Cardiac muscle cell (in vitro differentiated cells and primary cell): ENCODE measurements at regions not wholly inside any gene's neighbourhood (a gene's known extent, or its start where the extent isn't known, plus 50 kb on each side); places are given as distances from the start of the nearest gene placed in this dataset.

Source experiments
- DNase-seq, 2 donors: peaks; one replicate each; pipeline versions ENCODE4 v3.0.0 to v3.0.0-alpha.2; 2010 to 2017; ENCODE audit warnings: low read depth in 1 of 2, low spot score in 1 of 2
- H3K27ac ChIP-seq: fragments of 200-600 bp; sonication (generic); 2 replicates; pipeline ENCODE4 v1.5.1; 2016
- H3K27me3 ChIP-seq: fragments of 200-600 bp; sonication (generic); 2 replicates; pipeline ENCODE4 v1.6.0; 2016; ENCODE audit warnings: control low read depth
- H3K36me3 ChIP-seq: fragments of 200-600 bp; sonication (generic); 2 replicates; pipeline ENCODE4 v1.5.1; 2016; ENCODE audit warnings: control low read depth
- H3K4me1 ChIP-seq: fragments of 200-600 bp; sonication (generic); 2 replicates; pipeline ENCODE4 v1.8.1; 2017; ENCODE audit warnings: low read depth, mild to moderate bottlenecking, mixed run types
- H3K4me3 ChIP-seq: fragments of 200-600 bp; sonication (generic); 2 replicates; pipeline ENCODE4 v1.5.1; 2016; ENCODE audit warnings: mild to moderate bottlenecking
- H3K9me3 ChIP-seq: fragments of 200-600 bp; sonication (generic); 2 replicates; pipeline ENCODE4 v1.5.1; 2017; ENCODE audit warnings: low read depth, mild to moderate bottlenecking, control low read depth
- TF ChIP-seq, protein P1 (sequence below): IDR thresholded peaks from 2 replicates; pipeline ENCODE4 v1.5.1; 2012; ENCODE audit warnings: low read depth, mild to moderate bottlenecking, low read length

DNA sequence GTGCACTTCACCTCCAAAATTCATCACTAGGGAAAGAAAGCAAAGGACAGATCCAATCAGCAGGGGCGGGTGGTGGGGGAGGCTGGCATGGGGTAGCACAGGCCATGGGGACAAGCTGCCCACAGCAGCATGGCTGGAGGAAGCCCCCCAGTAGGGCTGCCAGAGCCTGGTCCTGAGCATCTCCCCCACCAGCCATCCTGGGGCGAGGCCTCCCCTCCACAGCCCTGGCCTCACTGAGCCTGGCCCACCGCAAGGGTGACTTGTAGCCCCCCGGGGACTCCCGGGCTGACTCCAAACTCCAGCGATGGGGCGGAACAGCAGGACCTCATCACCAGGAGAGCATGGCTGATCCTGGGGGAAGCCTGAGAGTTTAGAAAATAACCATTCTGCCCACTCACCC, 92.4 kb upstream of the TCERG1L start:
- Histone ChIP-seq H3K27me3 (no peaks in the 10 kb centered on the region), H3K4me1 (no peaks in the 10 kb centered on the region), H3K36me3 (no peaks in the 10 kb centered on the region), H3K27ac (no peak overlapping the region), H3K9me3 (no peaks in the 10 kb centered on the region), H3K4me3 (no peak overlapping the region)
- DNase-seq, result no peak
- TF ChIP-seq, protein P1, sequence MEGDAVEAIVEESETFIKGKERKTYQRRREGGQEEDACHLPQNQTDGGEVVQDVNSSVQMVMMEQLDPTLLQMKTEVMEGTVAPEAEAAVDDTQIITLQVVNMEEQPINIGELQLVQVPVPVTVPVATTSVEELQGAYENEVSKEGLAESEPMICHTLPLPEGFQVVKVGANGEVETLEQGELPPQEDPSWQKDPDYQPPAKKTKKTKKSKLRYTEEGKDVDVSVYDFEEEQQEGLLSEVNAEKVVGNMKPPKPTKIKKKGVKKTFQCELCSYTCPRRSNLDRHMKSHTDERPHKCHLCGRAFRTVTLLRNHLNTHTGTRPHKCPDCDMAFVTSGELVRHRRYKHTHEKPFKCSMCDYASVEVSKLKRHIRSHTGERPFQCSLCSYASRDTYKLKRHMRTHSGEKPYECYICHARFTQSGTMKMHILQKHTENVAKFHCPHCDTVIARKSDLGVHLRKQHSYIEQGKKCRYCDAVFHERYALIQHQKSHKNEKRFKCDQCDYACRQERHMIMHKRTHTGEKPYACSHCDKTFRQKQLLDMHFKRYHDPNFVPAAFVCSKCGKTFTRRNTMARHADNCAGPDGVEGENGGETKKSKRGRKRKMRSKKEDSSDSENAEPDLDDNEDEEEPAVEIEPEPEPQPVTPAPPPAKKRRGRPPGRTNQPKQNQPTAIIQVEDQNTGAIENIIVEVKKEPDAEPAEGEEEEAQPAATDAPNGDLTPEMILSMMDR, result no peak

DNA sequence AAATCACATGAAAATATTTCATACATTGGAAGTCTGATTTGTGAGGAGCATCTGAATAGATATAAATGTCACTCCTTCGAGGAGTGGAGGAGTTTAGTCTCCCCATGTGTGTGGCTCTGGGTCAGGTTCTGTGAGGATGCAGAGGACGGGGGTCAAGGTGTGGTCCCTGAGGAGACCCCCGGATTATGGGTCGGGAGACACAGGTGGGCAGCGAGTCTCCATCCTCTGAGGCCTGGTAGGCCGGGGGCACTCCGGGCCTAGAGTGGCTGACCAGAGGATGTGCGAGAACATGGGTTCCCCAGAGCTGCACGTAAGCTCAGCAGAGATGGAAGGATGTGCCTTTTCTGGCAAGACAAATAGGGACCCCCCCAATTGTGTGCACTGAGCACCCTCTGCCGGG, 93.4 kb upstream of the TCERG1L start:
- Histone ChIP-seq H3K27me3 (no peaks in the 10 kb centered on the region), H3K4me3 (no peak overlapping the region), H3K27ac (no peak overlapping the region), H3K9me3 (no peaks in the 10 kb centered on the region), H3K36me3 (no peaks in the 10 kb centered on the region), H3K4me1 (no peaks in the 10 kb centered on the region)
- DNase-seq, result no peak
- TF ChIP-seq, protein P1, result no peak

DNA sequence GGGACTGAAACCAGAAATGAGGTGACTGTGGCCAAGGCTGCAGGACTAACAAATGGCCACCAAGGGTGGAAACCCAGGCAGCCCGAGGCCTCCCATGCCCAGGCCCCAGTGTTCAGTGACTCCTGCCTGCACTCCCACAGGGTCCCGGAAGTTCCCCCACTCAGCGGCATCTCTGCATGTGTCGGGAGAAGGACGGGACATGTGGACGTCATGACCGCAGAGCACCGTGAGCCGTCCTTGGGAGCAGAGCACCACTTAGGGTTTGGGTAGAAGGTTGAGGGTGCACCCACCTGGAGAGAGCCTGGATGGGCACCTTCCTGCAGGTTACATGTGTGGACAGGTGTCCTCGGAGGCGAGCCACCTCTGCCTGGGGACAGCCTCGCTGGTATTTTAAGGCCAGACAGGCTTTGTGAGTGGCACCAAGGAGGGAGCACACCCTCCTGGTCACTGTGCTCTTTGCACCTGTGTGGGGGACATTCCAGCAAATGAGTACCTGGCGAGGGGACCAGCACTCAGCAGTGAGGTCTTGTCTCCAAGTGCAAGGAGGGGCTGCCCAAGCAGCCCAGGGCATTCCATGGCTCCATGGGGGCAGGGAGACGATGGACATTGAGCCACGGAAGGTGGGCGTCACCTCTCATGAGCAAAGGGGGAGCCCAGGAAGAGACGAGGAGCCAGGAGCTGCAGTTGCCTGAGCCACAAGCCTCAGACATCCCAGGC, 95.3 kb upstream of the TCERG1L start:
- DNase-seq, result no peak
- Histone ChIP-seq H3K36me3 (no peaks in the 10 kb centered on the region), H3K27me3 (no peaks in the 10 kb centered on the region), H3K27ac (no peak overlapping the region), H3K9me3 (no peaks in the 10 kb centered on the region), H3K4me1 (no peaks in the 10 kb centered on the region), H3K4me3 (no peak overlapping the region)
- TF ChIP-seq, protein P1, result no peak

DNA sequence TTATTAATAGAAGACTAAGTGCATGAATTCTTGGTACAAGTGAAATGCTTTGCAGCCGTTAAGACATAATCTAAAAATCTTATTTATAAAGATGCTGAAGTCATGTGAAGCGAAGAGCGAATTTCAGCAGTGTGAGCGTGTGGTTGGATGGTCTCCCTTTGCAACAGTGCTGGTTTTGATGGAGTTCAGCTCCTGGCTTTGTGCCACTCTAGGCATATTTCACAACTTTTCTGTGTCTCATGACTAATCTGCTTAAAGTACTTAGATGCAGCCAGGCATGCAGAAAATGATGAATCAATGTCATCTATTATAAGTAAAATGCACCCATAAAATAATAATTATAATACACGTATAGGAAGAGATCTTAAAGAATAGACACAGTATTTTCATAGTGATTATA, 107.2 kb upstream of the TCERG1L start:
- no peaks in the 10 kb centered on the region for H3K4me1 ChIP-seq
- no peak overlapping the region for H3K27ac ChIP-seq
- no peak for DNase-seq
- TF ChIP-seq, protein P1, result no peak
- H3K9me3 ChIP-seq, result no peaks in the 10 kb centered on the region
- no peak overlapping the region for H3K4me3 ChIP-seq
- H3K27me3 ChIP-seq, result no peaks in the 10 kb centered on the region
- no peaks in the 10 kb centered on the region for H3K36me3 ChIP-seq

DNA sequence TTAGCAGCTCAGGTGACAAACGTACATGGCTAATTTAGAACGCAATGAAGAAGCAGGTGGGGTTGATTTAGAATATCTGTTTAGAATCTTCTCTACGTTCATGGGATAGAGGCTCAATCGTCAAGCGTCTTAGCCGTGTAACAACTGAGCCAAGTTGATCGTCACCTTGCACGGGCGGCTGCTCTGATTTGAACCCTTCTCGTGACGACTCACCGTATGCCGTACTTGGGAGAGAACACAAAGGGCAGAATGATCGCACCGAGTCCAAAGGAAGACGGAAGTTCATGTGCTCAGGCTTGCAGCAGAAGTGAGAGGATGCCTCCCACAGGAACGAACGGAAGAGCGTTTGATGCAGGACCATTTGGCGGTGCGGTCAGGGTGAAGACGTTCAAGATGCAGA, 108.3 kb upstream of the TCERG1L start:
- no peaks in the 10 kb centered on the region for H3K36me3 ChIP-seq
- no peaks in the 10 kb centered on the region for H3K27me3 ChIP-seq
- no peaks in the 10 kb centered on the region for H3K9me3 ChIP-seq
- no peak overlapping the region for H3K27ac ChIP-seq
- no peaks in the 10 kb centered on the region for H3K4me1 ChIP-seq
- DNase-seq, result no peak
- TF ChIP-seq, protein P1, result no peak
- no peak overlapping the region for H3K4me3 ChIP-seq
